HEK293 (cell line): ENCODE measurements at regions not wholly inside any gene's neighbourhood (a gene's known extent, or its start where the extent isn't known, plus 50 kb on each side); places are given as distances from the start of the nearest gene placed in this dataset.

Source experiments
- CTCF ChIA-PET: fragments of 350-600 bp; formaldehyde crosslinking; extraction: SDS; loops from one replicate; lab custom pipeline; 2021; ENCODE audit warnings: antibody characterized with exemption; lab: Yijun Ruan, JAX
- POLR2A ChIA-PET: fragments of 300-600 bp; formaldehyde crosslinking; extraction: SDS; loops from one replicate; lab custom pipeline; 2020; ENCODE audit warnings: antibody characterized with exemption, inconsistent platforms; lab: Yijun Ruan, JAX
- H3K27ac ChIP-seq: fragments of 200-500 bp; sonication (Bioruptor generic); 2 replicates; pipeline ENCODE4 v1.5.1; 2014; ENCODE audit warnings: low read depth, low read length, control low read depth, inconsistent platforms; ENCODE audit errors: extremely low read depth
- H3K36me3 ChIP-seq, 2 experiments: fragments of 200-500 bp in 1 of 2; sonication (Bioruptor generic) in 1 of 2; 1 replicate in 1 of 2; 2 replicates in 1 of 2; pipeline ENCODE4 v1.5.1; 2014 to 2017; ENCODE audit warnings: inconsistent platforms in 2 of 2, low read length in 2 of 2; ENCODE audit not compliant: control insufficient read depth in 2 of 2, insufficient read depth in 1 of 2
- H3K4me1 ChIP-seq: fragments of 200-500 bp; sonication (Bioruptor generic); 2 replicates; pipeline ENCODE4 v1.5.1; 2014; ENCODE audit warnings: mild to moderate bottlenecking, low read length, inconsistent platforms; ENCODE audit not compliant: control insufficient read depth, insufficient read depth
- H3K4me3 ChIP-seq: 2 replicates; pipeline ENCODE4 v1.5.1; 2011; ENCODE audit warnings: low read depth, mild to moderate bottlenecking, control low read depth, low read length, moderate library complexity
- H3K9me3 ChIP-seq: fragments of 200-500 bp; sonication (Bioruptor generic); 2 replicates; pipeline ENCODE4 v1.5.1; 2014; ENCODE audit warnings: low read depth, low read length, inconsistent platforms; ENCODE audit not compliant: control insufficient read depth, insufficient read depth
- AEBP2 ChIP-seq: fragments of 450-650 bp; formaldehyde crosslinking; IDR thresholded peaks from 2 replicates; pipeline ENCODE4 v1.5.1; 2016; ENCODE audit warnings: missing biosample characterization, missing genetic modification characterization, borderline replicate concordance
- BCL11B ChIP-seq: fragments of 450-650 bp; formaldehyde crosslinking; IDR thresholded peaks from 2 replicates; pipeline ENCODE4 v1.5.1; 2016; ENCODE audit warnings: low read depth, missing biosample characterization, missing genetic modification characterization
- GLIS1 ChIP-seq: fragments of 450-650 bp; formaldehyde crosslinking; IDR thresholded peaks from 2 replicates; pipeline ENCODE4 v1.5.1; 2016; ENCODE audit warnings: missing biosample characterization, missing genetic modification characterization
- HOXD13 ChIP-seq: sonication (generic); formaldehyde crosslinking; IDR thresholded peaks from 2 replicates; pipeline ENCODE4 v1.8.0; 2022; ENCODE audit warnings: missing genetic modification reagents, borderline replicate concordance
- IKZF3 ChIP-seq: fragments of 450-650 bp; IDR thresholded peaks from 2 replicates; pipeline ENCODE4 v1.5.0; 2018; ENCODE audit warnings: missing biosample characterization, mild to moderate bottlenecking, missing genetic modification characterization, moderate library complexity
- MEIS1 ChIP-seq: sonication (generic); formaldehyde crosslinking; IDR thresholded peaks from 2 replicates; pipeline ENCODE4 v1.8.1; 2022; ENCODE audit warnings: missing genetic modification reagents, mild to moderate bottlenecking, borderline replicate concordance
- PRDM2 ChIP-seq: fragments of 450-650 bp; formaldehyde crosslinking; IDR thresholded peaks from 2 replicates; pipeline ENCODE4 v1.5.1; 2016; ENCODE audit warnings: missing biosample characterization, missing genetic modification characterization, borderline replicate concordance
- REPIN1 ChIP-seq: fragments of 450-650 bp; formaldehyde crosslinking; IDR thresholded peaks from 2 replicates; pipeline ENCODE4 v1.5.1; 2017; ENCODE audit warnings: missing biosample characterization, missing genetic modification characterization, low read depth
- TRIM28 ChIP-seq: IDR thresholded peaks from 2 replicates; pipeline ENCODE4 v1.6.1; 2011; ENCODE audit warnings: low read length, control low read depth, borderline replicate concordance
- YY2 ChIP-seq: fragments of 450-650 bp; formaldehyde crosslinking; IDR thresholded peaks from 2 replicates; pipeline ENCODE4 v1.5.1; 2016; ENCODE audit warnings: missing biosample characterization, missing genetic modification characterization
- ZNF132 ChIP-seq: fragments of 450-650 bp; formaldehyde crosslinking; IDR thresholded peaks from 2 replicates; pipeline ENCODE4 v1.5.1; 2017; ENCODE audit warnings: missing biosample characterization, missing genetic modification characterization, borderline replicate concordance
- ZNF155 ChIP-seq: fragments of 450-650 bp; formaldehyde crosslinking; IDR thresholded peaks from 2 replicates; pipeline ENCODE4 v1.5.1; 2016; ENCODE audit warnings: missing biosample characterization, missing genetic modification characterization
- ZNF335 ChIP-seq: fragments of 450-650 bp; formaldehyde crosslinking; conservative IDR thresholded peaks from 2 replicates; pipeline ENCODE4 v1.5.1; 2016; ENCODE audit warnings: missing biosample characterization, missing genetic modification characterization
- ZNF391 ChIP-seq: fragments of 450-650 bp; formaldehyde crosslinking; IDR thresholded peaks from 2 replicates; pipeline ENCODE4 v1.5.1; 2016; ENCODE audit warnings: low read depth, missing biosample characterization, missing genetic modification characterization, borderline replicate concordance
- ZNF404 ChIP-seq: fragments of 450-650 bp; formaldehyde crosslinking; IDR thresholded peaks from 2 replicates; pipeline ENCODE4 v1.5.1; 2017; ENCODE audit warnings: missing biosample characterization, missing genetic modification characterization
- ZNF473 ChIP-seq: fragments of 450-650 bp; formaldehyde crosslinking; IDR thresholded peaks from 2 replicates; pipeline ENCODE4 v1.5.1; 2017; ENCODE audit warnings: missing biosample characterization, missing genetic modification characterization
- ZNF521 ChIP-seq: fragments of 450-650 bp; formaldehyde crosslinking; IDR thresholded peaks from 2 replicates; pipeline ENCODE4 v1.5.1; 2017; ENCODE audit warnings: missing biosample characterization, mild to moderate bottlenecking, missing genetic modification characterization
- ZNF555 ChIP-seq: fragments of 450-650 bp; formaldehyde crosslinking; conservative IDR thresholded peaks from 2 replicates; pipeline ENCODE4 v1.5.1; 2017; ENCODE audit warnings: missing biosample characterization, mild to moderate bottlenecking, missing genetic modification characterization, inconsistent platforms
- ZNF670 ChIP-seq: fragments of 450-650 bp; formaldehyde crosslinking; IDR thresholded peaks from 2 replicates; pipeline ENCODE4 v1.5.1; 2016; ENCODE audit warnings: missing biosample characterization, missing genetic modification characterization, low read depth
- ZNF768 ChIP-seq: fragments of 450-650 bp; formaldehyde crosslinking; IDR thresholded peaks from 2 replicates; pipeline ENCODE4 v1.5.1; 2018; ENCODE audit warnings: missing biosample characterization, mild to moderate bottlenecking, missing genetic modification characterization
- ZNF843 ChIP-seq: fragments of 450-650 bp; formaldehyde crosslinking; IDR thresholded peaks from 2 replicates; pipeline ENCODE4 v1.5.1; 2016; ENCODE audit warnings: missing biosample characterization, missing genetic modification characterization
- TF ChIP-seq, protein P1 (sequence below): fragments of 450-650 bp; formaldehyde crosslinking; IDR thresholded peaks from 2 replicates; pipeline ENCODE4 v1.5.0; 2017; ENCODE audit warnings: missing biosample characterization, missing genetic modification characterization, borderline replicate concordance

DNA sequence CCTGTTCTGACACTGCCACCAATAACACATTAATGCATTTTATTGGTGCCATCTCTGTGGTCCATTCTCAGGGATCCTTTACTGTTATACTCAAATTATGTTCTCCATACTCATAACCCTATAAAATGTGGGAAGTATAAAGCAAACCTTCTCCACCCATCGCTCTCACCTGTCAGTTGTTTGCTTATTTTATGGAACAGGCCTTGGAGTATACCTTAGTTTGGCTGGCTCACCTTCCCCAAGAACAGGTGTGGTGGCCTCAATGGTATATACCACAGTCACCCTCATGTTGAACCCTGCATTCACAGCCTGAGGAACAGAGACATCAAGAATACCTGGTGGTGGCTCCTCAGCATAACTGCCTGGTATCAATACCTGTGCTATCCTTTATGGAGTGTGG lies 308.4 kb upstream of the STXBP6 start (continued):
- no peak for TF ChIP-seq TRIM28
- TF ChIP-seq ZNF768 (tag by site-specific recombination), result no peak
- TF ChIP-seq IKZF3 (tag by site-specific recombination), result no peak

GRCh38 chr14:25351269-25351668 lies 301.3 kb upstream of the STXBP6 start:
- POLR2A ChIA-PET, result no interaction called here
- Histone ChIP-seq H3K27ac (no peak overlapping the region), H3K9me3 (no peaks in the 10 kb centered on the region), H3K4me3 (no peak overlapping the region), H3K36me3 (no peaks in the 10 kb centered on the region), H3K4me1 (no peaks in the 10 kb centered on the region)
- TF ChIP-seq YY2 (tag by site-specific recombination) (no peak), MEIS1 (CRISPR knock-in tag) (no peak), ZNF521 (no peak), ZNF670 (no peak), ZNF155 (no peak), ZNF335 (no peak), ZNF404 (tag by site-specific recombination) (no peak), REPIN1 (tag by site-specific recombination) (no peak), HOXD13 (CRISPR knock-in tag) (no peak), PRDM2 (no peak), ZNF555 (tag by site-specific recombination) (no peak), AEBP2 (tag by site-specific recombination) (no peak), ZNF473 (tag by site-specific recombination) (no peak), BCL11B (no peak), ZNF843 (tag by site-specific recombination) (no peak), ZNF132 (no peak), ZNF391 (tag by site-specific recombination) (no peak), GLIS1 (no peak)
- TF ChIP-seq, protein P1, sequence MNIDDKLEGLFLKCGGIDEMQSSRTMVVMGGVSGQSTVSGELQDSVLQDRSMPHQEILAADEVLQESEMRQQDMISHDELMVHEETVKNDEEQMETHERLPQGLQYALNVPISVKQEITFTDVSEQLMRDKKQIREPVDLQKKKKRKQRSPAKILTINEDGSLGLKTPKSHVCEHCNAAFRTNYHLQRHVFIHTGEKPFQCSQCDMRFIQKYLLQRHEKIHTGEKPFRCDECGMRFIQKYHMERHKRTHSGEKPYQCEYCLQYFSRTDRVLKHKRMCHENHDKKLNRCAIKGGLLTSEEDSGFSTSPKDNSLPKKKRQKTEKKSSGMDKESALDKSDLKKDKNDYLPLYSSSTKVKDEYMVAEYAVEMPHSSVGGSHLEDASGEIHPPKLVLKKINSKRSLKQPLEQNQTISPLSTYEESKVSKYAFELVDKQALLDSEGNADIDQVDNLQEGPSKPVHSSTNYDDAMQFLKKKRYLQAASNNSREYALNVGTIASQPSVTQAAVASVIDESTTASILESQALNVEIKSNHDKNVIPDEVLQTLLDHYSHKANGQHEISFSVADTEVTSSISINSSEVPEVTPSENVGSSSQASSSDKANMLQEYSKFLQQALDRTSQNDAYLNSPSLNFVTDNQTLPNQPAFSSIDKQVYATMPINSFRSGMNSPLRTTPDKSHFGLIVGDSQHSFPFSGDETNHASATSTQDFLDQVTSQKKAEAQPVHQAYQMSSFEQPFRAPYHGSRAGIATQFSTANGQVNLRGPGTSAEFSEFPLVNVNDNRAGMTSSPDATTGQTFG, result no peak
- CTCF ChIA-PET, result interaction anchor here (0.7 kb wide), 1 partner anchor 194 kb away, joined by 3 read pairs; no protein-coding TSS in a partner anchor
